OCI-LY7 (cell line): ENCODE measurements at regions not wholly inside any gene's neighbourhood (a gene's known extent, or its start where the extent isn't known, plus 50 kb on each side); places are given as distances from the start of the nearest gene placed in this dataset.

Source experiments
- BruUV-seq: library from RNA; stranded (reverse); fragments of 400-500 nt; replicated peaks from 2 replicates; lab custom pipeline; 2021; lab: Mats Ljungman, UMichigan
- CTCF ChIA-PET: fragments of 300-600 bp; sonication (Branson Sonifier 250); formaldehyde crosslinking; loops from one replicate; lab custom pipeline; 2022; ENCODE audit warnings: antibody characterized with exemption; ENCODE audit not compliant: unreplicated experiment; lab: Charles Lee
- POLR2A ChIA-PET: fragments of 300-600 bp; sonication (Branson Sonifier 250); formaldehyde crosslinking; loops from one replicate; lab custom pipeline; 2022; ENCODE audit warnings: antibody characterized with exemption; lab: Charles Lee
- DNase-seq: peaks from one replicate; pipeline ENCODE4 v3.0.0-alpha.2; 2015; ENCODE audit warnings: low spot score
- H2AFZ ChIP-seq: fragments of 200-600 bp; sonication (generic), shearing (Covaris generic); 2 replicates; pipeline ENCODE4 v1.6.1; 2014; ENCODE audit warnings: mild to moderate bottlenecking, antibody characterized with exemption, low read length, moderate library complexity
- H3K27ac ChIP-seq: fragments of 200-600 bp; sonication (generic); 2 replicates; pipeline ENCODE4 v1.5.1; 2014; ENCODE audit warnings: mixed run types, low read depth, mild to moderate bottlenecking, moderate library complexity, low read length, inconsistent platforms; ENCODE audit not compliant: poor library complexity, severe bottlenecking
- H3K36me3 ChIP-seq: fragments of 200-600 bp; sonication (generic); 2 replicates; pipeline ENCODE4 v1.6.1; 2014; ENCODE audit warnings: mild to moderate bottlenecking, antibody characterized with exemption, low read length, moderate library complexity, mixed read lengths; ENCODE audit not compliant: insufficient read depth
- H3K4me1 ChIP-seq: fragments of 200-600 bp; sonication (generic); 2 replicates; pipeline ENCODE4 v1.5.1; 2014; ENCODE audit warnings: mild to moderate bottlenecking, low read length; ENCODE audit not compliant: insufficient read depth, poor library complexity, severe bottlenecking
- H3K4me2 ChIP-seq: fragments of 200-600 bp; sonication (generic); 2 replicates; pipeline ENCODE4 v1.6.1; 2014; ENCODE audit warnings: mild to moderate bottlenecking, low read length
- H3K4me3 ChIP-seq: fragments of 200-600 bp; sonication (generic); 2 replicates; pipeline ENCODE4 v1.5.1; 2014; ENCODE audit warnings: mild to moderate bottlenecking, low read depth, low read length; ENCODE audit not compliant: poor library complexity, severe bottlenecking
- H3K79me2 ChIP-seq: fragments of 200-600 bp; sonication (generic); 2 replicates; pipeline ENCODE4 v1.6.1; 2016; ENCODE audit warnings: low read depth, mild to moderate bottlenecking, low read length, moderate library complexity, mixed read lengths; ENCODE audit not compliant: insufficient read depth
- H3K9me2 ChIP-seq: fragments of 200-600 bp; sonication (generic); 2 replicates; pipeline ENCODE4 v1.6.1; 2016; ENCODE audit warnings: mild to moderate bottlenecking, low read length, mixed read lengths; ENCODE audit not compliant: insufficient read depth
- H3K9me3 ChIP-seq: fragments of 200-600 bp; sonication (generic); 2 replicates; pipeline ENCODE4 v1.6.1; 2014; ENCODE audit warnings: mild to moderate bottlenecking, mixed run types, low read length, mixed read lengths
- H4K20me1 ChIP-seq: fragments of 200-600 bp; sonication (generic); 2 replicates; pipeline ENCODE4 v1.6.1; 2014; ENCODE audit warnings: mild to moderate bottlenecking, antibody characterized with exemption, low read length, moderate library complexity, mixed read lengths; ENCODE audit not compliant: insufficient read depth
- EZH2phosphoT487 ChIP-seq: fragments of 200-600 bp; sonication (generic); IDR thresholded peaks from 2 replicates; pipeline ENCODE4 v1.6.1; 2018; ENCODE audit warnings: low read depth, borderline replicate concordance, mild to moderate bottlenecking, mixed run types, antibody characterized with exemption, low read length, moderate library complexity, mixed read lengths
- intact Hi-C: fragments of 100-400 bp; cut with micrococcal nuclease; formaldehyde crosslinking; loops from one replicate; pipeline ENCODE4 v1.10.0; 2022; ENCODE audit not compliant: unreplicated experiment
- TF ChIP-seq, protein P1 (sequence below): fragments of 200-600 bp; sonication (generic); conservative IDR thresholded peaks from 2 replicates; pipeline ENCODE4 v1.5.1; 2014; ENCODE audit warnings: mild to moderate bottlenecking, antibody characterized with exemption, low read length, moderate library complexity, mixed read lengths

DNA sequence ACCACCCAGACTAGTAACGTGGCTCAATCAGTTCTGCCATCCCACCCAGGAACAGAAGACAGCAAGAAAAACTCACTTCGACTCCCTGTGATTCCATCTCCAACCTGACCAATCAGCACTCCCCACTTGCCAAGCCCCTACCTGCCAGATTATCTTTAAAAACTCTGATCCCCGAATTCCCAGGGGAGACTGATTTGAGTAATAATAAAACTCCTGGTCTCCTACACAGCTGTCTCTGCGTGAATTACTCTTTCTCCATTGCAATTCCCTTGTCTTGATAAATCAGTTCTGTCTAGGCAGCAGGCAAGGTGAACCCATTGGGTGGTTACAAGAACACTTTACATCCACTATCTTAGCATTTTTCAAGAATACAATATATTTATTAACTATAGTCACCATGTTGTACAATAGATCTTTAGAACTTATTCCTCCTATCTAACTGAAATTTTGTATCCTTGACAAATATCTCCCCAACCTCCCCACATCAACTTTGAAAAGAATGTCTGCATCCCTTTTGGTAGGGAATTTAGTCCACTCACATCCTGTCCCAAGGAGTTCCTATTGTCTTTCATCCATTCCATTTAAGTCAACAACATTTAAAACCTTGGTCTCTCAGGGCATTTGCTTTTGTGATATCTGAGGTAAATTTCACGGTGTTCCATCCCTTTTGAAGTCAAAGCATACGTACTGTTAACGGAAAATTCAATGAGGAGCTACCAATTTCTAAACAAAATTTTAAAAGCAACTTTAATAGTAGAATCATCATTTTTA is 163.7 kb downstream of the MACC1 start:
- Histone ChIP-seq H3K27ac (no peak overlapping the region), H3K9me2 (no peaks in the 10 kb centered on the region), H3K79me2 (no peaks in the 10 kb centered on the region), H3K4me1 (no peaks in the 10 kb centered on the region), H4K20me1 (no peaks in the 10 kb centered on the region), H3K36me3 (no peaks in the 10 kb centered on the region), H3K4me2 (no peak overlapping the region), H2AFZ (no peak overlapping the region), H3K4me3 (no peak overlapping the region), H3K9me3 (no peaks in the 10 kb centered on the region)
- BruUV-seq = no TSS peak
- intact Hi-C loops = no loop called here
- no peak for DNase-seq
- CTCF ChIA-PET = no interaction called here
- no peak for TF ChIP-seq EZH2phosphoT487
- TF ChIP-seq, protein P1, sequence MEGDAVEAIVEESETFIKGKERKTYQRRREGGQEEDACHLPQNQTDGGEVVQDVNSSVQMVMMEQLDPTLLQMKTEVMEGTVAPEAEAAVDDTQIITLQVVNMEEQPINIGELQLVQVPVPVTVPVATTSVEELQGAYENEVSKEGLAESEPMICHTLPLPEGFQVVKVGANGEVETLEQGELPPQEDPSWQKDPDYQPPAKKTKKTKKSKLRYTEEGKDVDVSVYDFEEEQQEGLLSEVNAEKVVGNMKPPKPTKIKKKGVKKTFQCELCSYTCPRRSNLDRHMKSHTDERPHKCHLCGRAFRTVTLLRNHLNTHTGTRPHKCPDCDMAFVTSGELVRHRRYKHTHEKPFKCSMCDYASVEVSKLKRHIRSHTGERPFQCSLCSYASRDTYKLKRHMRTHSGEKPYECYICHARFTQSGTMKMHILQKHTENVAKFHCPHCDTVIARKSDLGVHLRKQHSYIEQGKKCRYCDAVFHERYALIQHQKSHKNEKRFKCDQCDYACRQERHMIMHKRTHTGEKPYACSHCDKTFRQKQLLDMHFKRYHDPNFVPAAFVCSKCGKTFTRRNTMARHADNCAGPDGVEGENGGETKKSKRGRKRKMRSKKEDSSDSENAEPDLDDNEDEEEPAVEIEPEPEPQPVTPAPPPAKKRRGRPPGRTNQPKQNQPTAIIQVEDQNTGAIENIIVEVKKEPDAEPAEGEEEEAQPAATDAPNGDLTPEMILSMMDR = no peak
- POLR2A ChIA-PET = interaction anchor here (1.0 kb wide), 1 partner anchor 25 kb away, joined by 4 read pairs; no protein-coding TSS in a partner anchor

DNA sequence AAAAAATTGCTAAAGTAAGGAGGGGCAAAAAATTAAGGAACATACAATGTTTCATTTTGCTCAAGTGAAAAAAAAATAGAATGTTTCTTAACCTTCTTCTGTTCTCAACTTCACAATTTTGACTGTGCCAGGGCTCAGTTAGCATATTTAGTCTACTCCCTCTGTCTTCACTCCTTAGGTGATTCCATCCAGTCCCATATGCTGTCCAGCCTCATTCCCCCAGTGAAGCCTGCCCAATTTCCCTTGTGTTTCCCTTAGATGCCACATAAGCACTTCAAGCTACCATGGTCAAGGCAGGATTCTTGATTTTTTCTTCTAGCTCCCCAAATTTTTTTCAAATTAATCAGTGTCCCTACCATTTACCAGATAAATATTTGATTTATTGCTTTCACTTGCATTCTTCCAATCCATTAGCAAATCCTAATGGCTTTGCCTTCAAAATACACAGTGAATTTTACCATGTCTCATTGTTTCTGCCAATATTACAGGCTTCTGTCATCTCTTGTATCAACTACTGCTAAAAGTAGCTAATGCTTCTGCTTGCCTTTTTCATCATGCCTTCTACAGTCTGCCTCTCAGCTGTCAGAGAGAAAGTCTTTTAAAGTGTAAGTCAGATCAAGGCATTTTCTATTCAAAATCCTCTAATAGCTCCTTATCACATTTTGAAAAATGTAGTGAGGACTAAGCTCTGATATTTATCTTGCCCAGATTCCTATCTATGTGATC is 166.8 kb downstream of the MACC1 start:
- Histone ChIP-seq H3K9me3 (no peaks in the 10 kb centered on the region), H3K79me2 (no peaks in the 10 kb centered on the region), H3K4me2 (no peak overlapping the region), H3K9me2 (no peaks in the 10 kb centered on the region), H3K36me3 (no peaks in the 10 kb centered on the region), H3K4me3 (no peak overlapping the region), H3K4me1 (no peaks in the 10 kb centered on the region), H4K20me1 (no peaks in the 10 kb centered on the region), H2AFZ (no peak overlapping the region), H3K27ac (no peak overlapping the region)
- DNase-seq = no peak
- TF ChIP-seq, protein P1 = no peak
- TF ChIP-seq EZH2phosphoT487 = no peak
- POLR2A ChIA-PET = interaction anchor here (0.9 to 1.2 kb wide), 2 partner anchors 9 to 13 kb away, joined by 3 read pairs; no protein-coding TSS in a partner anchor
- CTCF ChIA-PET = no interaction called here
- intact Hi-C loops = no loop called here
- no TSS peak for BruUV-seq

DNA sequence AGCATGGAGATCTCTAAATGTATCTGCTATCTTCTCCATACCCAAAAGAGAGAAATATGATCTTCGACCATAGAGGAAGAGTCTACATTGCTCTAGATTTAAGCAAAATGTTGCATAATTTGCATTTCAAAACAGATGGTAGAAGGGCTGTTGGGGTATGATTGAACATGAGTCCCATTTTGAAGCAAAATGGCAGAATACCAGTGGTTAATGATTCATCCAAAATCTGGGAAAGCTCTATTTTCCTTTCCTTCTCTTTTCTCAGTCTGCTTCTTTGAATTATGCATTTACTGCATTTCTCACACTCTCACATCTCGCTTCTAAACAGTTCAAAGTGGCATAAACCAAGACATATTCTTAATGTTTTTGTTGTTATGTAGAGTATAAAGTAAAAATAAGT is 178.5 kb downstream of the MACC1 start:
- Histone ChIP-seq H3K27ac (no peak overlapping the region), H2AFZ (no peak overlapping the region), H3K4me1 (no peaks in the 10 kb centered on the region), H3K36me3 (no peaks in the 10 kb centered on the region), H3K9me2 (no peaks in the 10 kb centered on the region), H3K4me3 (no peak overlapping the region), H3K4me2 (no peak overlapping the region), H3K9me3 (no peaks in the 10 kb centered on the region), H3K79me2 (no peaks in the 10 kb centered on the region), H4K20me1 (no peaks in the 10 kb centered on the region)
- no TSS peak for BruUV-seq
- POLR2A ChIA-PET = no interaction called here
- no peak for DNase-seq
- intact Hi-C loops = no loop called here
- no peak for TF ChIP-seq EZH2phosphoT487
- TF ChIP-seq, protein P1 = no peak
- CTCF ChIA-PET = no interaction called here
